ENCODE measurements at regions not wholly inside any gene's neighbourhood (a gene's known extent, or its start where the extent isn't known, plus 50 kb on each side); places are given as distances from the start of the nearest gene placed in this dataset.

DNA sequence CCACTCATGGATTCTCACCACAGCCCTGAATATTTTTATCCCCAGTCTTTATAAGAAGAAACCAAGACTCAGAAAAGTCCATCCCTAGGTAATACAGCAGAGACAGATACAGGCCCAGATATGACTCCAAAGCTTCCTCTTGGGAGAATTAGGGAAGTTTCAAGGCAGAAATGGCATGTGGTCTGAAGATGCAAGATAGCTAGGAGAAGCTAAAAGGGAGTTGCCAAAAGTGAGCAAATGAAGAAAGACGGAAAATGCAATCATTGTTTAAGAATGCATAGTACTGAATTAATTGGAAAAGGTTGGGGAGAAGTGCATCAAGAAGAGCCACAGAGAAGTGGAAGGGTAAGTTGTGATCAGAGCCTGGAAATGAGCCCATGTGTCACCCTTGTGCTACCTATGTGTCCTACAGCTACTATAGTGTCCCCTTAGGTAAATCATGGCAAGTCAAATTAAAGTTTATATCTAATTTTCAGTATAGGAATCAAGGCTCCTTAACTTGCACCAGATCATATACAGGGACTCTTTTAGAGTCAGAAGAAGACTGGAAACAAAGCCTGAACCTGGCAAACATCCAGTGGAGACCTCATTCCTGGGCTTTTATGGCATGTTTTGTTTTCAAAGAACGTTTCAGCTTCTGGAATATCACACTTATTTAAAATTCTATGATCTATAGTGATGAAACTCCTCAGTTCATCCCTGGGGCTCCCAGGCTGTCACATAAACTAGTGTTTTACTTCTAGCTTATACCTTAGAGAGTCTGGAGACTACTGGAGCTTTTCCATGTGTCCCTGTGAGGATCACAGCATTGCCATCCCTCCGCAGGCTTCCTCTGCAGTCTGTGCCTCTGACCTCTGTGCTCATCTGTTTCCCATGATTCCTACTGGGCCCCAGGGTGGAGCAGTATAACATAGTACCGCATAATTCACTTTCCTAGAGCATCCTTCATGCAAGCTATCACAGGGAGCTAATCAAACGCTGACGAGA, 189.0 kb upstream of the CDKN3 start:
- DNase-seq (ENCODE audit: low read depth in 2 of 2), result no peak

DNA sequence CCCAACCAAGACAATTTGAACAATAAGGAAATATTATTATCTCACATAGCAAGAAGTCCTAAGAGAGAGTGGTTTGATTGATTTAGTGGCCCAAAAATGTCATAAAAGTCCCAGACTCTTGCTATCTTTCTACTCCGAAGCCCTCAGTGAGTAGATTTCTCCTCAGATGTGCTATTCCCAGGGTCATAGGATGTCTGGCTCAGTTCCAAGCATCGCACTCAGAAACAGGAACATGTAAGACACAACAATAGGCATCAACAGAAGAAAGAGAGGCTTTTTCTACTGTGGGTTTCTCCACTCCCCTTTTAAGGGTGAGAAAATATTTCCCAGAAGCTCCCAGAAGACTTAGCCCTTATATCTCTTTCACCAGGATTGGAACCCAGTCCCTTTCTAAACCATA, 188.1 kb upstream of the CDKN3 start:
- no peak for DNase-seq (ENCODE audit: low read depth in 2 of 2)

DNA sequence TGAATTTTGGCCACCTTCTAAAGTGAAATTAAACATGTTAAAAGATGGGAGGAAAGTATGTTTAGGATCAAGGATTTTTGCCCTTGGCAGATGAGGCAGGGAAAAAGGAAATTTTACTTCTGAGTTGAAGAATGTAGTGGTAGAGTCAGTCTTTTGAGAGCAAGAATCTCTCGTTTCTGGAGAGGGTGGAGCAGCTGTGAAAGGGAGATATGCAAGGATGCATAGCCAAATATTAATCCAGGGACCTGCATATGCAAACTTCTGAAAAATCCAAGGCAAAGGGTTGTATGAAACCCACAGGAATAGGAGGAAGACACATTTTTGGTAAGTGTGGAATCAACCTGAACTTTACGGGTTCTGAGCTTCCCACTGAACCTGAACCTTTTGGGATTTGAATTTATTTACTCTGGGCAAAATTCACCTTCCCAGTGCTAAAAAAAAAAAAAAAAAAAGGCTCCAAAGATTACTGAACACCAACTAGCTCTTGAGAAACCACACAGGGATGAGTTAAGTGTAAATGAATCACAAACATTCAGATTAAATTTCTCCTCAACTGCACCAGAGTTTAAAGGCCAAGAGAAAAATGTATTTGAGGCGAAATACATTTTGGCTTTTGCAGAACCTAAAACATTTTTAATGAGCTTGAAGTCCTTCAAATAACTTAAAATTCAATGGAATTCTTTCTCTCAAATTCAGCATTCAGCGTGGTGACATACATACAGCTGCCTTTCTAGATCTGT, 187.1 kb upstream of the CDKN3 start:
- DNase-seq (ENCODE audit: low read depth in 2 of 2), result no peak

DNA sequence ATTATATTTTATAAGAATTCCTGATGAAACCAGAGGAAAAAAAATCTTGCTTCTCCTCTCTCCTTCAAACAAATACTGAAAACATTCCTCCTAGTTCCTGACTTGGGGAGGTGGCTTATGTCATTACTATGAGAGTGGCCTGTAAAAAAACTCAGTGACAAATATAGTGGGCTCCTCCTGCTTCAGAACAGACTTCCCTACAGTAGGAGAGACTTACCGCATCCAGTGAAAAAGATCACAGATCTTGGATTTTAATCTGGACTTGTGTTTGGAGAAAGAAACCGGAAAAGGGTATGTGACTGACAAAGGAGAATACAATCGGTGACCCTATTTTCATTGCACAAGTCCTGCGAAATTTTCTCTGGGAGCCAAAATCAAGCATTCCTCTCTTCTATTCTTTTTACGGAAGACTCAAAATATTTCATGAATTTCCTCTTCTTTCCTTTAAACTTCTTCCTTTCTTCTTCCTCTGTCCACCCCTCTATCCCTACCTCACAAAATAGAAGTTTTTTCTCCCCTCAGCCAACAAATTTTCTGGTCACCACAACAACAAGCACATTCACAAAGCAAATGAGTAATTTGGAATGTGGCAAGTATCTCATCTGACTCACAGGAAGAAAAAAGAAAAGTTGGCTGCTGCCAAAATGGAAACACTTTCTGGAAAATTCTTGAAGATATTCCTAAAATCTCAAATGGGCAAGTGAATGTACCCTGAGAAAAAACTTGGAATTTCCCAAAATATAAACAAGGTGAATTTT, 185.1 kb upstream of the CDKN3 start:
- DNase-seq (ENCODE audit: low read depth in 2 of 2), result no peak

DNA sequence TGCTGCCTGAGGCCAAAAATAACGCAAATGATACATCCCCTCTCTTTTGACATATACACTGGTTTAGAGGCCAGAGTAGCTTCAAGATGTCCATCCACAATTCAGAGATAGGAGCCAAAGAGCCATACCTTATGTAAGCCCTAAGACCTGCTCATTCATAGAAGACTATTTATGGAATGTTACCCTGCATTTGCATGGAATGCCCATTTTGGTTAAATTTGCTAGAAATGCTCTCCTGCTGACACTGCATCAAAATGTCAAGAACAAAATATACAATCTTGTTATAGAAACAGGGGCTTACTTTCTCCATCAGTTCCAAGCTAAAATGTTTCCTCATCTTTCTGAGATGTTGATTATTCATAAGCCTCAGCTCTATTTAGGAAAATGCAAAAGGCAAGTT, 183.3 kb upstream of the CDKN3 start:
- DNase-seq (ENCODE audit: low read depth in 2 of 2), result no peak

DNA sequence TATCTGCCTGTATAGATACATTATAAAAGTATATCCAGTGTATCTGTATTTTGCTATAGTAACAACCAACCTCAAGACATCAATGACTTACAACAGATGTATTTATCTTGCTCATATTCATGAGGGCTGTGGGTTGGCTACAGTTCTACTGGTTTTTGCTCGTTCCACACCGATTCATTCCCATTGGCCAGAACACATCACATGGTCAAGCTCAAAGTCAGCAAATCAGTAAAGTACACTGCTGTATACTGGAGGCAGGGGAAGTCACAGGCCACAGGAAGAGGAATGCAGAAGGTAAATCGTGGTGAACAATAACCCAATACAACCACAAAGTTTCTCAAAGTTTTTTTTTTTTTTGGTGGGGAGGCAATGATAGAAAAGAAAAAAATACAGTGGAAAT, 180.0 kb upstream of the CDKN3 start:
- DNase-seq (ENCODE audit: low read depth in 2 of 2), result no peak

DNA sequence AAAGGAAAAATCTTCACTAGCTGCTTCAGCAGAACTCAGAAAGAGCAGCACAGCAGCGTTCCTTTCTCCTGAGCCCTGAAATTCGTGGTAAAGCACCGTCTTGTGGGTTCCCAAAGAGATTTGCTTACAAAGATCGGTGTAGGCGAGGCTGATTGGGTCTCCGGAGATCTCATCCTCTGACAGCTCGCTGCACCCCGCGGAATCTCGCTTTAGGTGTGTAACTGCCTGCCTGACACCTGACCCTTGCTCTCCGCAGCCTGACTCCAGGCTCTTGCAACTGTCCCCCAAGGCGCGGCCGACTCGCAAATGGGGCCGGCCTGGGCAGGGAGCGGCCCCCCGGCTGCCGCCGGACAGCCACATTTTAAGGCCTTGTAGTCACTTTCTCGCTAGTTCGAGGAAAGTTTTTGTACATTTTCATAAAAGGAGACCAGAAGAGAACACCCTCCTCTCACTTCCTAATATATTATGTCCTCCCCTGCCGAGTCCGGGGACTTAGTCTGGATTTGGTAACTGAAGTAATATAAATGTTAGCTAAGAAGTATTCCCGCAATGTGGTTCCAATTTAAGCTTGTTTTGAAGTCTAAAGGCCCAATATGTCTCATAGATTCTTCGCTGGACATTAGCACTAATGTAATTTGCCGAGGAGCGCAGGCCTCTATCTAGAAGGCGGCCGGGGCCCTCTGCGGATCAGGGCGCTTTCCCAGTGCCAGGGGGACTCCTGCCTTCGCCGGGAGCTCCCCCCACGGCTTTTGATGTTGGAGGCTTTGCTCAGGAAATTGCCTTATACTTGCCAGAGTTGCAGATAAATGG, 177.3 kb upstream of the CDKN3 start:
- no peak for DNase-seq (ENCODE audit: low read depth in 2 of 2)

DNA sequence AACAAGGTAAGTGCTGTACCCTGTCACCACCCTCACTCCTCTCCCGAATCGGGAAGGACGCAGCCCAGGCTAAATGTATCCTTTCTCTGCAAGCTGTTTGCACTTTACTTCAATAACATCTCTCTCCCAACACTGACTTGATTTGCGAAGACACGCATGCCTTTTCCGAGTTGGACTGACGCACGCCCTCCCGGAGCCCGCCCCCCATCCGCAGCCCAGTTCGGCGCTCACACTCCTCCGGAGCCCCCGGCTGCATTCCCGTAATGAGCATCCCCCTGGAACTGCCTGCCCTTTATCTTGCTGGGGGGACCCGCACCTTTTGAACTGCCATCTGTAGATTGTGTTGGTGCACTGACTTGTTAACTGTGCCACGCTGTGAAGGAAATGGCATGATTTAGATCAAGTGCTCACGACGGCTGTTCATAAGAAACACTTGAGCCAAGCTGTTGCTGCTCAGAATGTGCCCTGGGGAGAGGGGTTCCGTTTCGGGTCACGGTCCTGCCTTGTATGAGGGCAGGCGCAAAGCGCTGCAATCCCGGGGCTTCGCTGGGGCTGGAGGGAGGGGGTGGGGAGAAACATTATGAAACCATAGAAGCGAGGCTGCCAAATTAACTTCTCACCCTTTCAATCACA, 176.6 kb upstream of the CDKN3 start:
- DNase-seq (ENCODE audit: low read depth in 2 of 2), result no peak

DNA sequence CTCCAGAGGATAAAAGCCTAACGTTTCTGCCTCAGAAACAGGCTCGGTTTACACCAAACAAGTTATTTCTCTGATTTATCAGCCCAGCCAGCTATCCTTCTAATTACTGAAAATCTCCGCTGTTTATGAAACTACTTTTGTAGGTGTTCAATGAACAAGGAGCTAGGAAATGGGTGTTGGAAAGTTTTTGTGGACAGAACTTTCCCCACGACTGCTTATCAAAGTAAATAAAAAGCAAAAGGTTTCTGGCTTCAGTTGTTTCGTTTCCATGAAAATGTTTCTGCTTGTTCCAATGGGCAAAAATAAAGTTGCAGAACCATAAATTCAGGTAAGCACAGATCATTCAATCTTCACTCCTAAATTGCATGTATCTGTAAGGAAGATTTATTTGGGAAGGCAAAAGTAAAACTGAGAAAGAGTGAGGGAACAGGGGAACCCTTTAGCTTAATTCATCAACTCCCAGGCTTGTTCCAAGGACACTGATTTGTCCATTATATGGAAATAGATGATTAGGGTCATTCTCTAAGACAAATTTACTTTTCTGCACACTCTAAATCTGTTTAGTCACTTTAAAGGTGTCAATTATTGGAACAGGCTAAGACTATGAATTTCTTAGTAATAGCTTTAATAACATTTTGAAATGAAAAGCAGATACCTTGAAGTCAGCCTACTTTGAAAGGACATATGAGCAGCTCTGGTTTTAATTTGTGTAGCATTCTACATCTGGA, 175.9 kb upstream of the CDKN3 start:
- no peak for DNase-seq (ENCODE audit: low read depth in 2 of 2)

DNA sequence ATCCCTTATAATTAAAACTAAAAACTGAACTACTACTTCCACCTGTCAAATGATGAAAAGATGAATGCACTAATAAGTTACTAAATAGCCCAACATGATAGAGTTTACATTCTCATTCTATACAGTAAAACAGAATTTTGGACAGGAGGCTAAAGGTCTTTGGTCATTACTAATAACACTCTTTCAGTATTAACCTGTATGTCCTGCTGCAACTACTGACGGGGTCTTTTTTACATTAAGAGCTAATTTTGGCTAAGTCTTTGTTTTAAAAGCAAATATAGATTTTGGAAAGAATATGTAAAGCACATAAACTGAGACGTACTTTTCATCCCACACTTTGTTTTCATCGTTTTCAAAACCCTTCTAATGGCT, 175.4 kb upstream of the CDKN3 start:
- no peak for DNase-seq (ENCODE audit: low read depth in 2 of 2)

DNA sequence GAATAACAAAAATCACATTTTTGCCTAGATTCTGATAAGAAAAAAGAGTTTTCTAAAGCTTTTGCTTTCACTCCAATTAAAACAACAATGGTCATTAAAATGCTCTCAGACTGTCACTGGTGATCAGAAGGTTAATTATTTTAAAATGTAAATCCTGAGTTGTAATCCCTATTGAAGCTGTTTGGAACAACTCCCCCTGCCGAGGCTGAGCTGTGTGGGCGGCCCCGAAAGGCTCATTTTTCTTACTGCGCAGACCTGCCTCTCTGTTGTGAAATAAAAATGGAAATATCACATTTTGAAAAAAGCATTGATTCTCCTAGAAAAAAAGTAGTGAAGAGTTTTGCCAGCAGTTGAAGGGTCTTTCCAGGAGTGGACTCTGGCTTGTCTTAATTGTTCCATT, 174.8 kb upstream of the CDKN3 start:
- DNase-seq (ENCODE audit: low read depth in 2 of 2), result no peak

DNA sequence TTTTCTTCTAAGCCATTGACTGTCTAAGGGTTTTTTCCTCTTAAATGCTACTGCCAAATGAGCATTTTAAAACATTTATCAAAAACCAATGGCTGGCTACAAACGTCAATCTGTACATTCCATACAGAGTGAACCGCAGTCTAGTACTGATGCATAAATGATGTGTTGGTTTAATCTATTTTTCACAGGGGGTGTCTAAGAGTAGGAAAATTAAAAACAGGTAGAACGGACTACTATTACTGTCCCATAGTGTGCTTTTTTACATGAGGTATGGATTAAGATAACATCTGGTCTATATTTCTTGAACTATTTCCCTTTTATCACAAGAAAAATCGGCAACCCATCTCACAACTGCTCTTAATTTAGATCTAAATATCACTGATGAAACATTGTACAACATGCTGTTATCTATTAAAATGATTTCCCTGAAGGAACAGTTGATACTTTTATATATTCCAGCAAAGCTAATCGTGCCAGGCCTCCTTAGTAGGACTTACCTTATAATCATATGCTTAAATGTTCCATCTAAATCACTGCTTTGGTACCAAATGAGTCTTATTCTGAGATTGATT, 172.9 kb upstream of the CDKN3 start:
- DNase-seq (ENCODE audit: low read depth in 2 of 2), result no peak

DNA sequence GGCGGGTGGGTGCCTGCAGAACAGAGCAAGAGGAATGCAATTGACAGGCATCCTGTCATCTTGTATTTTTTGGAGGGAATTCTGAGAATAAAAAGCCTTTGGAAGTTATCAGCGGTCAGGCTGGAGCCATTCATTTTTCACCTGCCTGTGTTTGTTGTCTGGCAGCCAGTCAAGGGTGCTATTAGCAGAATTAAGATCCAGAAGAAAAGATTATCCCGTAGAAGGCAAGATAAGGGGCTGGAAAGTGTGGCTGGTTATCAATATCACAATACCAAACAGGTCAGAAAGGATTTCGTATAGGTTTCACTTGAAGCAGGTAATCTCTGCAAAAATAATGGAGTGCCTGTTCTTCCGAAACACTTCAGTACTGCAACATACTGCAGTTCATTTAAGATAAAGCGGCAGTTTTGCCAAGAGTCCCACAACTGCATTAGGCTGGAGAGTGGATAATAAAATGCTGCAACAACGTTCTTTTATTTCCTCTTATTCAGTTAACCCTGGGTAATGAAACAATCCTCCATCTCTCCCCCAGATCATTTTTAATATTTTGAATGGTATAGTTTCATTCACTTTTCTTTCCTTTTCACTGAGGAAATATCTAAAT, 171.2 kb upstream of the CDKN3 start:
- no peak for DNase-seq (ENCODE audit: low read depth in 2 of 2)

DNA sequence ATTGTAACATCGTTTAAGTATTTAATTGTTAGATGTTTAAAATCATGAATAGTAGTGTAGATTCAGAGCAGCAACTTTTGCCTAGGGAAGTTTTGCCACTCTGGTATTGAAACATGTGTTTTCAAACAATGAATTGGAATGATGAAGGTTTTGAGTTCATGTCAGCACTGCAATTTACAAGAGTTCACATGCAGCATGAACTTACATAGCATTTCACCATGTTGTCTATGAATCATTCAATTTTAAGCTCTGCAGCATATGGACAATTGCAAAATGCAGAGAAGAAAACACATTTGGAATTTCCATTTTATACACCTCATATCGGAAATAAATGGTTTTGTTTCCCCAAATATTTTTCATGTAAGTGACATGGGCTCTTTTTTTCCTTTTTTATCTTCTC, 170.7 kb upstream of the CDKN3 start:
- no peak for DNase-seq (ENCODE audit: low read depth in 2 of 2)

DNA sequence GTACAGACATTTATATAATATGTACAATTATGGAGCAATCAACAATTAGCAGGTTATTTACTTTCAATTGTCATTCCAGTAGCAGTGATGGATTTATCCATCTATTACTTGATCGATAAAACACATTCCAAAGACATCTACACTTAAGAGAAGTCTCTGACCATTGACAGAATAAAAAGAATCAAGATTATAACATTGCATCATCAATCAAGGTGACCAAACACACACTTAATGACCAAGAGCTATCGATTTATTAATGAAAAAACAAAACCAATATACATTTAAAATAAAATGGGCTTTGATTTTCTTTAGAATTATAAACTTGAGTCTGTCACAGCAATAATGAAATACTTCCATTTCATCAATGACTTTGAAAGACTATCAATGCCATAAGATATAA, 170.2 kb upstream of the CDKN3 start:
- DNase-seq (ENCODE audit: low read depth in 2 of 2), result no peak

DNA sequence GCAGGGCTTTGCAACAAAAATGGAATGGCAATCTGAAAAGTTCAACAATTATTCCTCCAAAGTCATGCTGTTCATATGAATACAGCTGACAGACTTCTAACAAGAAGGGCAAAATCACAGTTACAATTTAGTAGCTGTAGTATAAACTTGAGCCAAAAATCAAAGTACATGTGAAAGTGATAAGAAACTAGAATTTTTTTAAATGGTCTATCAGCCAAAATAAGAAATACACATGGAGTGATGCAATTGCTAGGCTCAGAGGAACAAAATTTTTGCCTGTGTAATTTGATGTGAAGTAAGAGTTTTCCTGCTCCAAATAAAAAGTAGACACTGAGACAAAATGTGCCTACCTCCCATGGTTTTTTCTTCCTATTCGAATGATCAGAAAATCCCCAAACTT, 167.7 kb upstream of the CDKN3 start:
- DNase-seq (ENCODE audit: low read depth in 2 of 2), result no peak

DNA sequence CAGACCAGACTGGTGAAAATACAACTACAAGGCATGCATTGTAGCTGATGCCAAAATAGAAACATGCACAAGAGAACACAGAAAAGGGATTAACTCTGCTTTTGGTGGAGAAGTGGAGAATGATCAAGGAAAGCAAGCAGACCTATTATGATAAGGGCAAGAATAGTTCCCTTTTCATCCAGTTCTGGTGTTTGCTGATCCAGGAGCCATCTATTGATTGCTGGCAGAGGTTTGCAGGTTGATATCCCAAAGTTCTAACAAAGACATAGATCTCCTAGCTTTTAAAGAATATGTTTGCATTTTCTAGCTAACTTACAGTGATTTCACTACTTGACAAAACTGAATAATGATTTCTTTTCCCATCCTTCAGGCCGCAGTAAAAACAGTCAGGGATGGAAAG, 166.2 kb upstream of the CDKN3 start:
- no peak for DNase-seq (ENCODE audit: low read depth in 2 of 2)

DNA sequence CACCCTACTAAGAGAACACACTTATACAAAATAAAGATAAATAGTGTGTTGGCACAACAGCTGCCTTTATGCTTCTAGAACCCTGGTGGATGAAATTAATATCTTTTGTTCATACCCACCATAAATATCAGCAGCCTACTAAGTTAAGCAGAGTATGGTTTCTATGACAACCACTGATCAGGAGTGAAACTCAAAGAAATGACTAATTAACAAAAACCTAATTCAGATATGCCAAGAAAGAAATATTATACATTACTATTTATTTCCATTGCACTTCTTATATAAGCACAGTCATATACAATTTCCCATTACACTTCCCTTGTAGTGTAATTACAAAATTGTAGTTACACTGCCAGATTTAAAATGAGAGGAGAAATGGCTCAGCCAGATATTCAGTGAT, 164.1 kb upstream of the CDKN3 start:
- no peak for DNase-seq (ENCODE audit: low read depth in 2 of 2)

DNA sequence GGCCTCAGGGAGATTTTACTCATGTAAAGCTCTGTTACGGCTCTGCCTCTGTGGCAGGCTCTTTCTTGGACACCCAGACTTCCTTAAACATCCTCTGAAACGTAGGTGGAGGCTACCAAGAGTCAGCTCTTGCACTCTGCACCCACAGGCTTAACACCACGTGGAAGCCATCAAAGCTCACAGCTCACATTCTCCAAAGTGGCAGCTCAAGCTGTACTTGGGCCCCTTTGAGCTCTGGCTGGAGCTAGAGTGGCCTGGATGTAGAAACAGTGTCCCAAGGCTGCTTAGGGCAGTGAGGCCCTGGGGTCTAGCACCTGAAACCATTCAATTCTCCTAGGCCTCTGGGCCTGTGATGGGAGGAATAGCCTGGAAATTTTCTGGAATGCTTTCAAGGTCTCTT, 155.3 kb upstream of the CDKN3 start:
- DNase-seq (ENCODE audit: low read depth in 2 of 2), result no peak

DNA sequence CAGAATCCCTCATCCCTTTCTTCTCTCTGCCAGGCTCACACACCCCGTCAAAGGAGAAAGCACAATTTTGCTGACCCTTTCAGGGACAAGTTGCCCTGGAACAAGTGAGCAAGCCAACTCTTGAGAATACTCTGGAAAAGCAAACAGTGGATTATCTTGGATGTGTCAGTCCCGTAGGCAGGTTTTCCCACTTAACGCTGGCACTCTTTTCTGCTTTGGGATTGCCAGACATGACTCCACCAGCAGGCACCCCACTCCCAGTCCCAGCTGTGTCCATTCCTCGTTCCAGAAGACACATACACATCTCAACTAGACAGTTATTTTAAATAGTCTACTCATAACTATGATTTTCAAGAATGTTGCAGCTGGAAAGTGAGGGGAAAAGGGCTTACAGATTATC, 145.5 kb upstream of the CDKN3 start:
- no peak for DNase-seq (ENCODE audit: low read depth in 2 of 2)

All from stimulated activated CD8-positive, alpha-beta memory T cell treated with anti-CD3 and anti-CD28 coated beads, Interleukin-15, amount 100 ng/mL, for 48 hours (primary cell).